Endothelial cell (in vitro differentiated cells): ENCODE measurements at regions not wholly inside any gene's neighbourhood (a gene's known extent, or its start where the extent isn't known, plus 50 kb on each side); places are given as distances from the start of the nearest gene placed in this dataset.

Source experiments
- DNase-seq: peaks from one replicate; pipeline ENCODE4 v3.0.0; 2021; ENCODE audit warnings: low spot score
- H3K27ac Mint-ChIP-seq: one replicate; pipeline ENCODE4 v1.8.0; 2021; ENCODE audit warnings: mixed read lengths, inconsistent platforms; ENCODE audit not compliant: unreplicated experiment
- H3K27me3 Mint-ChIP-seq: one replicate; pipeline ENCODE4 v1.8.0; 2021; ENCODE audit warnings: mild to moderate bottlenecking, moderate library complexity, mixed read lengths, inconsistent platforms; ENCODE audit not compliant: unreplicated experiment
- H3K36me3 Mint-ChIP-seq: one replicate; pipeline ENCODE4 v1.8.0; 2021; ENCODE audit warnings: mild to moderate bottlenecking, low read depth, mixed read lengths, inconsistent platforms; ENCODE audit not compliant: unreplicated experiment
- H3K4me1 Mint-ChIP-seq: one replicate; pipeline ENCODE4 v1.8.0; 2021; ENCODE audit warnings: mild to moderate bottlenecking, mixed read lengths, inconsistent platforms; ENCODE audit not compliant: unreplicated experiment
- H3K4me3 Mint-ChIP-seq: one replicate; pipeline ENCODE4 v1.8.0; 2021; ENCODE audit warnings: mild to moderate bottlenecking, mixed read lengths, inconsistent platforms; ENCODE audit not compliant: unreplicated experiment
- H3K9me3 Mint-ChIP-seq: one replicate; pipeline ENCODE4 v1.8.0; 2021; ENCODE audit warnings: mixed read lengths, inconsistent platforms; ENCODE audit not compliant: unreplicated experiment
- TF ChIP-seq, protein P1 (sequence below): fragments of 200-600 bp; sonication (generic); IDR thresholded peaks from one replicate; pipeline ENCODE4 v1.5.0; 2021; ENCODE audit warnings: antibody characterized with exemption; ENCODE audit not compliant: unreplicated experiment

DNA sequence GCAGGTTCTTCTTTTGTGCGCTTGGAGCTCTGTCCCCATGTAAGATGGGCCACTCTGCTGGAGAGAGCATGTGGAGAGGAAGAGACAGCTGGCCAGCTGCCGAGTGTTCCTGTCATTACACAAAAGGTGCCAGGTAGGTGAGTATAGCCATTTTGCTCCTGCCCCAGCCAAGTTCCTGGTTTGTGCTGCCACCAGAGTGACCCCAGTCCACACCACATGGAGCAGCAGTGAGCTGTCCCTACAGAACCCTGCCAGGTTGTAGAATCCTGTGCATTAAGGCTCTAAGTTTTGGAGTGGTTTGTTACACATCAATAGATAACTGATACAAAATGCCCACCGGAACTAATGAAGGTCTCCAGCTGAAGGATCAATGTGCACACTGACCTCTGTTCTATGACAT is 84.6 kb upstream of the GHITM start:
- H3K4me1 Mint-ChIP-seq, result no peaks in the 10 kb centered on the region
- H3K27ac Mint-ChIP-seq, result no peak overlapping the region
- no peaks in the 10 kb centered on the region for H3K27me3 Mint-ChIP-seq
- H3K9me3 Mint-ChIP-seq, result no peaks in the 10 kb centered on the region
- no peak overlapping the region for H3K4me3 Mint-ChIP-seq
- no peak for DNase-seq
- H3K36me3 Mint-ChIP-seq, result no peaks in the 10 kb centered on the region
- TF ChIP-seq, protein P1, sequence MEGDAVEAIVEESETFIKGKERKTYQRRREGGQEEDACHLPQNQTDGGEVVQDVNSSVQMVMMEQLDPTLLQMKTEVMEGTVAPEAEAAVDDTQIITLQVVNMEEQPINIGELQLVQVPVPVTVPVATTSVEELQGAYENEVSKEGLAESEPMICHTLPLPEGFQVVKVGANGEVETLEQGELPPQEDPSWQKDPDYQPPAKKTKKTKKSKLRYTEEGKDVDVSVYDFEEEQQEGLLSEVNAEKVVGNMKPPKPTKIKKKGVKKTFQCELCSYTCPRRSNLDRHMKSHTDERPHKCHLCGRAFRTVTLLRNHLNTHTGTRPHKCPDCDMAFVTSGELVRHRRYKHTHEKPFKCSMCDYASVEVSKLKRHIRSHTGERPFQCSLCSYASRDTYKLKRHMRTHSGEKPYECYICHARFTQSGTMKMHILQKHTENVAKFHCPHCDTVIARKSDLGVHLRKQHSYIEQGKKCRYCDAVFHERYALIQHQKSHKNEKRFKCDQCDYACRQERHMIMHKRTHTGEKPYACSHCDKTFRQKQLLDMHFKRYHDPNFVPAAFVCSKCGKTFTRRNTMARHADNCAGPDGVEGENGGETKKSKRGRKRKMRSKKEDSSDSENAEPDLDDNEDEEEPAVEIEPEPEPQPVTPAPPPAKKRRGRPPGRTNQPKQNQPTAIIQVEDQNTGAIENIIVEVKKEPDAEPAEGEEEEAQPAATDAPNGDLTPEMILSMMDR, result no peak

DNA sequence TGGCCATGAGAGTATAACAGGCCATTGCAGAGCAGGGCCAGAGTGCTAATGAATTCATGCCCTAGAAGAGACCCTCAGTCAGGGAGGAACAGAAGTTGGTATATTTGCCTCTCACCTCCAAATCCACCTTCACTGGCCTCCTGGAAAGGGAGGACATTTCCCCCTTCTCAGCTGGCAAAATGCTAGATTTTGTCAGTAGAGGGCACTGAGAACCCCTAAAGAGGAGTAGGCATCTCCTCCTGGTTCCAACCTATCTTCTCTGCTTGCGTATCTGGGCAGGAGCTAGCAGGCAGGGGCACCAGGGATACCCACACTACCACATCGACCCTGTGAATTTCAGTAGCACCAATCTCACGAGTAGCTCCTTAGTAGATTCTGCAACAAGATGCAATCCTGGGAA is 79.8 kb upstream of the GHITM start:
- Mint-ChIP-seq H3K27ac (no peak overlapping the region), H3K4me3 (no peak overlapping the region), H3K27me3 (no peaks in the 10 kb centered on the region), H3K4me1 (no peaks in the 10 kb centered on the region), H3K9me3 (no peaks in the 10 kb centered on the region), H3K36me3 (no peaks in the 10 kb centered on the region)
- TF ChIP-seq, protein P1, result no peak
- no peak for DNase-seq

DNA sequence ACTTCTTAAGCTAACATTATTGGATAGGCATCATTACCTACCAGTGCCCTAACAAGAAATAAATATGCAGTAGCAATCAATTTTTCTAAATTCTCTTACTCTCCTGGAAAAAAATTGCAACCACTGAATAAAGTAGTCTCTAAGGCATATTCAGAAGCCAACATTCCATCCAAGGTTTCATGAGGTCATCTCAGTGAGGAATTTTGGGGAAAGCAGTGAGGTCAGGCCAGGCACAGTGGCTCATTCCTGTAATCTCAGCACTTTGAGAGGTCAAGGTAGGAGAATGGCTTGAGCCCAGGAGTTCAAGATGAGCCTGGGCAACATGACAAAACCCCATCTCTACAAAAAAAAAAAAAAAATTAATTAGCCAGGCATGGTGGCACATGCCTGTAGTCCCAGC is 75.9 kb upstream of the GHITM start:
- TF ChIP-seq, protein P1, result no peak
- H3K4me1 Mint-ChIP-seq, result no peaks in the 10 kb centered on the region
- no peaks in the 10 kb centered on the region for H3K27me3 Mint-ChIP-seq
- DNase-seq, result no peak
- no peak overlapping the region for H3K27ac Mint-ChIP-seq
- no peaks in the 10 kb centered on the region for H3K9me3 Mint-ChIP-seq
- no peaks in the 10 kb centered on the region for H3K36me3 Mint-ChIP-seq
- H3K4me3 Mint-ChIP-seq, result no peak overlapping the region

DNA sequence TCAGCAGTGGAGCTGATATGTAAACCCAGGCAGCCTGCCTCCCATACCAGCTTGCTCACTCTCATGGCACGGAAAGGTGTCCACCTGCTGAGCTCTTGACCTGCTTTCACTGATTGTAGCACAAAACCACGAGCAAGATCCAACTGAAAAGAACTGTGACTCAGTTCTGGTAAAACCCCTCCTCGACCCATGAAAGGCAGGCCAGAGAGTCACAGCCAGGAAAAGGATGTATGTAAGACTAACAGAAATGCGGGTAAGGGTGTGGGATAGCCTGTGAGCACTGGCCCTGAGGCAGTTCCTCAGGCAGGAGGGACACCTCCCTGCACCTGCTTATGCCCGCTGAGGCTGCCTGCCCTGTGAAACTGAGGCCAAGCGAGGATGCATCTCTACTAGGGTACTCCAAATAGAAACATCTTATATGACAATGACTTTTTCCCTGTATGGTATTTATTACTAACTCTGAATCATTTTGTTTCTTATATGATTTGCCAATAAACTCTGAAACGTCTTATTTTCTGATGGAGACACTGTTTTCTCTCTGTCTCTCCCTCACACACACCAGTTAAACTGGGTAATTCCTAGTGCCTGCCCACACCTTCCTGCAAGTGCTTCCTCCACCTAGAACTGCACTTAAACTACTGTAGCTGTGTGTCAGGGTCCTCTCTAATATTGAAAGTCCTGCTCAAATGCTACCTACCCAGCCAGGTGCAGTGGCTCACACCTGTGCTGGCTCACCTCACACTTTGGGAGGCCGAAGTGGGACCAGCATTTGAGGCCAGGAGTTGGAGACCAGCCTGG is 73.3 kb upstream of the GHITM start:
- no peaks in the 10 kb centered on the region for H3K27me3 Mint-ChIP-seq

DNA sequence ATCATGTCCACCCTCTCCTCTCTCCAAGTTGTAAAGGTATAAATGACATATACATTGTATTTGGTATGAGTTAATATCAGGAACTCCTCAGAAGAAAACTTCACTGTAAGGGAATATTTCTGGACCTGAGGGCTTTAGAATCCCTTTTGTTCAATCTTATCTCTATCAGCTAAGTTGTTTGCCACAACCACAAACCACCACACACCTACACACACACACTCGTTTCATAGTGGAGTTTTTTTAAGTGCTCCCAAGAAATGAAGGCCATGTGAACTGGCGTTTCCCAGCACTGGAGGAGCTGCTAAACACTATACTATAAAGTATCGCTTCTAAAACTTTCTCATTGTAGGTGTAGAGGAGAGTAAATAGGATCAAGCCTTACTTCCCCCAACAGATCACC is 64.8 kb upstream of the GHITM start:
- no peaks in the 10 kb centered on the region for H3K9me3 Mint-ChIP-seq
- no peak overlapping the region for H3K4me3 Mint-ChIP-seq
- no peak for DNase-seq
- TF ChIP-seq, protein P1, result no peak
- no peaks in the 10 kb centered on the region for H3K27me3 Mint-ChIP-seq
- H3K27ac Mint-ChIP-seq, result no peak overlapping the region
- no peaks in the 10 kb centered on the region for H3K36me3 Mint-ChIP-seq
- H3K4me1 Mint-ChIP-seq, result no peaks in the 10 kb centered on the region

More for the DNA sequence above, 73.3 kb upstream of the GHITM start:
- H3K36me3 Mint-ChIP-seq, result no peaks in the 10 kb centered on the region
- no peak for DNase-seq
- no peaks in the 10 kb centered on the region for H3K9me3 Mint-ChIP-seq
- H3K27ac Mint-ChIP-seq, result no peak overlapping the region
- no peaks in the 10 kb centered on the region for H3K4me1 Mint-ChIP-seq
- TF ChIP-seq, protein P1, result no peak
- no peak overlapping the region for H3K4me3 Mint-ChIP-seq
